PFSK-1 (cell line): ENCODE measurements at regions not wholly inside any gene's neighbourhood (a gene's known extent, or its start where the extent isn't known, plus 50 kb on each side); places are given as distances from the start of the nearest gene placed in this dataset.

ENCODE experiments used
- FOXP2 ChIP-seq: optimal IDR thresholded peaks from 2 replicates; pipeline ENCODE3; 2011; ENCODE audit warnings: borderline replicate concordance, control low read depth, inconsistent platforms; ENCODE audit not compliant: insufficient read depth; ENCODE audit errors: extremely low read length, extremely low read depth
- POLR2AphosphoS5 ChIP-seq: IDR thresholded peaks from 2 replicates; pipeline ENCODE4 v1.6.1; 2012; ENCODE audit warnings: low read depth, mild to moderate bottlenecking, control low read depth, low read length, moderate library complexity
- REST ChIP-seq, 2 experiments: IDR thresholded peaks; 2 replicates each; pipeline versions ENCODE4 v1.6.1 to v1.8.0; 2011 to 2012; ENCODE audit warnings: low read depth in 2 of 2, low read length in 2 of 2, control low read depth in 1 of 2, inconsistent platforms in 1 of 2, mild to moderate bottlenecking in 1 of 2, moderate library complexity in 1 of 2; ENCODE audit not compliant: insufficient read depth in 1 of 2
- SIN3A ChIP-seq: IDR thresholded peaks from 2 replicates; pipeline ENCODE4 v1.6.1; 2012; ENCODE audit warnings: mild to moderate bottlenecking, low read length, moderate library complexity, borderline replicate concordance; ENCODE audit not compliant: insufficient read depth
- TAF1 ChIP-seq: IDR thresholded peaks from 2 replicates; pipeline ENCODE4 v1.6.1; 2012; ENCODE audit warnings: low read length, control low read depth, borderline replicate concordance; ENCODE audit not compliant: insufficient read depth

GRCh38 chr4:181289198-181289597 is 954.0 kb upstream of the TENM3 start:
- TF ChIP-seq POLR2AphosphoS5 (no peak), SIN3A (no peak), FOXP2 (no peak), TAF1 (no peak), REST (IDR thresholded peaks at IDR 0.05; ENCODE audit: insufficient read depth in 1 of 2, low read depth in 2 of 2, low read length in 2 of 2) (no peak)

- TF ChIP-seq TAF1 (no peak), REST (IDR thresholded peaks at IDR 0.05; ENCODE audit: insufficient read depth in 1 of 2, low read depth in 2 of 2, low read length in 2 of 2) (no peak), POLR2AphosphoS5 (no peak), SIN3A (no peak), FOXP2 (no peak)
These were observed 951.6 kb upstream of the TENM3 start for GRCh38 chr4:181291615-181292014.

GRCh38 chr4:181293014-181293413 is 950.2 kb upstream of the TENM3 start:
- TF ChIP-seq POLR2AphosphoS5: no peak
- TF ChIP-seq FOXP2: no peak
- no peak for TF ChIP-seq REST (IDR thresholded peaks at IDR 0.05; ENCODE audit: insufficient read depth in 1 of 2, low read depth in 2 of 2, low read length in 2 of 2)
- TF ChIP-seq SIN3A: no peak
- no peak for TF ChIP-seq TAF1

- TF ChIP-seq POLR2AphosphoS5 (no peak), REST (IDR thresholded peaks at IDR 0.05; ENCODE audit: insufficient read depth in 1 of 2, low read depth in 2 of 2, low read length in 2 of 2) (no peak), TAF1 (no peak), FOXP2 (no peak), SIN3A (no peak)
These were observed 949.7 kb upstream of the TENM3 start for GRCh38 chr4:181293541-181293940.

- no peak for TF ChIP-seq TAF1
- no peak for TF ChIP-seq REST (IDR thresholded peaks at IDR 0.05; ENCODE audit: insufficient read depth in 1 of 2, low read depth in 2 of 2, low read length in 2 of 2)
- no peak for TF ChIP-seq SIN3A
- no peak for TF ChIP-seq POLR2AphosphoS5
- no peak for TF ChIP-seq FOXP2
These were observed 948.8 kb upstream of the TENM3 start for GRCh38 chr4:181294421-181294820.
